Endothelial cell (in vitro differentiated cells): ENCODE measurements at regions not wholly inside any gene's neighbourhood (a gene's known extent, or its start where the extent isn't known, plus 50 kb on each side); places are given as distances from the start of the nearest gene placed in this dataset.
"Not testable (repeated sequence)": the region's sequence is repeated elsewhere in the genome, so short reads cannot be mapped to it uniquely, and the experiment has no call there.

Source experiments
- DNase-seq: peaks from one replicate; pipeline ENCODE4 v3.0.0; 2021; ENCODE audit warnings: low spot score
- H3K27ac Mint-ChIP-seq: one replicate; pipeline ENCODE4 v1.8.0; 2021; ENCODE audit warnings: mixed read lengths, inconsistent platforms; ENCODE audit not compliant: unreplicated experiment
- H3K27me3 Mint-ChIP-seq: one replicate; pipeline ENCODE4 v1.8.0; 2021; ENCODE audit warnings: mild to moderate bottlenecking, moderate library complexity, mixed read lengths, inconsistent platforms; ENCODE audit not compliant: unreplicated experiment
- H3K36me3 Mint-ChIP-seq: one replicate; pipeline ENCODE4 v1.8.0; 2021; ENCODE audit warnings: mild to moderate bottlenecking, low read depth, mixed read lengths, inconsistent platforms; ENCODE audit not compliant: unreplicated experiment
- H3K4me1 Mint-ChIP-seq: one replicate; pipeline ENCODE4 v1.8.0; 2021; ENCODE audit warnings: mild to moderate bottlenecking, mixed read lengths, inconsistent platforms; ENCODE audit not compliant: unreplicated experiment
- H3K4me3 Mint-ChIP-seq: one replicate; pipeline ENCODE4 v1.8.0; 2021; ENCODE audit warnings: mild to moderate bottlenecking, mixed read lengths, inconsistent platforms; ENCODE audit not compliant: unreplicated experiment
- H3K9me3 Mint-ChIP-seq: one replicate; pipeline ENCODE4 v1.8.0; 2021; ENCODE audit warnings: mixed read lengths, inconsistent platforms; ENCODE audit not compliant: unreplicated experiment
- CTCF ChIP-seq: fragments of 200-600 bp; sonication (generic); IDR thresholded peaks from one replicate; pipeline ENCODE4 v1.5.0; 2021; ENCODE audit warnings: antibody characterized with exemption; ENCODE audit not compliant: unreplicated experiment

GRCh38 chr2:182605166-182605565 lies 110.9 kb upstream of the DNAJC10 start:
- Mint-ChIP-seq H3K4me3 (no peak overlapping the region), H3K27ac (no peak overlapping the region), H3K4me1 (no peaks in the 10 kb centered on the region), H3K9me3 (no peaks in the 10 kb centered on the region), H3K27me3 (peaks cover 3% of the 10 kb centered on the region), H3K36me3 (no peaks in the 10 kb centered on the region)
- no peak for TF ChIP-seq CTCF
- no peak for DNase-seq

GRCh38 chr2:182606728-182607681 lies 109.1 kb upstream of the DNAJC10 start:
- Mint-ChIP-seq H3K4me1 (no peaks in the 10 kb centered on the region), H3K36me3 (no peaks in the 10 kb centered on the region), H3K27me3 (peaks cover 3% of the 10 kb centered on the region), H3K9me3 (no peaks in the 10 kb centered on the region), H3K27ac (no peak overlapping the region), H3K4me3 (no peak overlapping the region)
- DNase-seq, result no peak
- no peak for TF ChIP-seq CTCF

- no peak for TF ChIP-seq CTCF
- no peak overlapping the region for H3K27ac Mint-ChIP-seq
- H3K4me1 Mint-ChIP-seq, result no peaks in the 10 kb centered on the region
- H3K27me3 Mint-ChIP-seq, result peaks cover 3% of the 10 kb centered on the region
- H3K4me3 Mint-ChIP-seq, result no peak overlapping the region
- no peak for DNase-seq
- H3K36me3 Mint-ChIP-seq, result no peaks in the 10 kb centered on the region
- H3K9me3 Mint-ChIP-seq, result no peaks in the 10 kb centered on the region
Measured at GRCh38 chr2:182608181-182608845, 107.7 kb upstream of the DNAJC10 start.

GRCh38 chr2:182609005-182609404 lies 107.1 kb upstream of the DNAJC10 start:
- H3K27me3 Mint-ChIP-seq, H3K4me1 Mint-ChIP-seq, H3K9me3 Mint-ChIP-seq, H3K4me3 Mint-ChIP-seq, H3K27ac Mint-ChIP-seq, H3K36me3 Mint-ChIP-seq, DNase-seq: not testable (repeated sequence)

- no peak overlapping the region for H3K27ac Mint-ChIP-seq
Measured at GRCh38 chr2:182610231-182610630, 105.8 kb upstream of the DNAJC10 start.

More at GRCh38 chr2:182610231-182610630, 105.8 kb upstream of the DNAJC10 start:
- H3K9me3 Mint-ChIP-seq, result no peaks in the 10 kb centered on the region
- no peaks in the 10 kb centered on the region for H3K36me3 Mint-ChIP-seq
- H3K4me1 Mint-ChIP-seq, result no peaks in the 10 kb centered on the region
- peaks cover 3% of the 10 kb centered on the region for H3K27me3 Mint-ChIP-seq
- no peak for DNase-seq
- no peak overlapping the region for H3K4me3 Mint-ChIP-seq
- no peak for TF ChIP-seq CTCF
